Osteoblast (primary cell): ENCODE measurements at regions not wholly inside any gene's neighbourhood (a gene's known extent, or its start where the extent isn't known, plus 50 kb on each side); places are given as distances from the start of the nearest gene placed in this dataset.

ENCODE experiments used
- DNase-seq: peaks from one replicate; pipeline ENCODE4 v3.0.0; 2011; ENCODE audit warnings: low spot score, mixed read lengths; ENCODE audit not compliant: insufficient read length; ENCODE audit errors: missing footprints
- H2AFZ ChIP-seq: 2 replicates; pipeline ENCODE4 v1.6.0; 2011; ENCODE audit warnings: mild to moderate bottlenecking, low read length
- H3K27ac ChIP-seq: 2 replicates; pipeline ENCODE4 v1.5.1; 2011; ENCODE audit warnings: mild to moderate bottlenecking, low read depth, low read length, moderate library complexity
- H3K27me3 ChIP-seq: 2 replicates; pipeline ENCODE4 v1.6.0; 2012; ENCODE audit warnings: mild to moderate bottlenecking, control low read depth, inconsistent platforms, low read length, moderate library complexity; ENCODE audit not compliant: insufficient read depth
- H3K36me3 ChIP-seq: 2 replicates; pipeline ENCODE4 v1.5.1; 2011; ENCODE audit warnings: mild to moderate bottlenecking, low read length, control low read depth, moderate library complexity; ENCODE audit not compliant: insufficient read depth
- H3K4me1 ChIP-seq: 2 replicates; pipeline ENCODE4 v1.5.1; 2011; ENCODE audit warnings: mild to moderate bottlenecking, low read length, control low read depth, moderate library complexity; ENCODE audit not compliant: insufficient read depth
- H3K4me2 ChIP-seq: 2 replicates; pipeline ENCODE4 v1.6.0; 2011; ENCODE audit warnings: mild to moderate bottlenecking, low read length; ENCODE audit not compliant: insufficient read depth
- H3K4me3 ChIP-seq: fragments of 200-600 bp; sonication (generic); 3 replicates; pipeline ENCODE4 v1.5.1; 2012; ENCODE audit warnings: mild to moderate bottlenecking, low read length, inconsistent platforms; ENCODE audit not compliant: insufficient read depth
- H3K79me2 ChIP-seq: 2 replicates; pipeline ENCODE4 v1.6.0; 2012; ENCODE audit warnings: mild to moderate bottlenecking, low read length, control low read depth, inconsistent platforms; ENCODE audit not compliant: insufficient read depth
- H3K9me3 ChIP-seq: 2 replicates; pipeline ENCODE4 v1.5.1; 2011; ENCODE audit warnings: low read depth, low read length, control low read depth
- H4K20me1 ChIP-seq: 2 replicates; pipeline ENCODE4 v1.6.0; 2012; ENCODE audit warnings: mild to moderate bottlenecking, low read length, control low read depth; ENCODE audit not compliant: insufficient read depth
- TF ChIP-seq, protein P1 (sequence below): IDR thresholded peaks from 2 replicates; pipeline ENCODE4 v1.5.1; 2011; ENCODE audit warnings: mild to moderate bottlenecking, low read depth, low read length, moderate library complexity; ENCODE audit errors: extremely low read depth

DNA sequence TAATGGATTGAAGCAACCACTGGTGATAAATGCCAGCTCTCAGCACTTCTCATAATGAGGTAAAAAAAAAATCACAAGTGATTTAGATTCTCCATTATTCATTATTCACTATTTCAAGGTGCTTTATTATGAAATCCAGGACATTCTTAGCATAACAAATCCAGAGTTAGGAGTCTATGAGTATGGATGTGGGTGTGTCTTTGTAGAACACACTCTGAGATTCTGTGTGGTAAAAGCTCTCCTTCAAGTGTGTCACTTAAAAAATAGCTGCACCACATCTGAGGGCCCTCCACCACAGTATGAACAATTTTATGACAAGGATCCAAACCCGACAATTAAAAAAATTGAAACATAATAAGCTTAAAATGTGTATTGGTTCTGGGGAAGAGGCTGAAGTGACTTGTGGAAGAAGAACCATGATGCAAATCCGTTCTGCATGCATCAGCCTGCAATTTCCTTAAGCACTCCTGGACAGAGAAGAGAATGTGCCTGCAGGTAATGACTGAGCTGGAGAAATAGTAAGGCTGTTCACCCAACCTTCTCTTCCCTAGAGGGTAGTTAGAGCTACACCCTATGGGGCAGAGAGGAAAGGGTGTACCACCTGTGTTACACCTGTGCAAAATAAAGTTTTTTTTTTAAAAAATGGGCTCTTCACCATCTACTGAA, 488.5 kb upstream of the MGAT4C start:
- Histone ChIP-seq H4K20me1 (no peaks in the 10 kb centered on the region), H2AFZ (no peak overlapping the region), H3K4me1 (no peaks in the 10 kb centered on the region), H3K79me2 (no peaks in the 10 kb centered on the region), H3K36me3 (no peaks in the 10 kb centered on the region), H3K4me3 (no peak overlapping the region), H3K27me3 (peaks cover 2% of the 10 kb centered on the region), H3K27ac (no peak overlapping the region), H3K9me3 (no peaks in the 10 kb centered on the region), H3K4me2 (no peak overlapping the region)
- TF ChIP-seq, protein P1, sequence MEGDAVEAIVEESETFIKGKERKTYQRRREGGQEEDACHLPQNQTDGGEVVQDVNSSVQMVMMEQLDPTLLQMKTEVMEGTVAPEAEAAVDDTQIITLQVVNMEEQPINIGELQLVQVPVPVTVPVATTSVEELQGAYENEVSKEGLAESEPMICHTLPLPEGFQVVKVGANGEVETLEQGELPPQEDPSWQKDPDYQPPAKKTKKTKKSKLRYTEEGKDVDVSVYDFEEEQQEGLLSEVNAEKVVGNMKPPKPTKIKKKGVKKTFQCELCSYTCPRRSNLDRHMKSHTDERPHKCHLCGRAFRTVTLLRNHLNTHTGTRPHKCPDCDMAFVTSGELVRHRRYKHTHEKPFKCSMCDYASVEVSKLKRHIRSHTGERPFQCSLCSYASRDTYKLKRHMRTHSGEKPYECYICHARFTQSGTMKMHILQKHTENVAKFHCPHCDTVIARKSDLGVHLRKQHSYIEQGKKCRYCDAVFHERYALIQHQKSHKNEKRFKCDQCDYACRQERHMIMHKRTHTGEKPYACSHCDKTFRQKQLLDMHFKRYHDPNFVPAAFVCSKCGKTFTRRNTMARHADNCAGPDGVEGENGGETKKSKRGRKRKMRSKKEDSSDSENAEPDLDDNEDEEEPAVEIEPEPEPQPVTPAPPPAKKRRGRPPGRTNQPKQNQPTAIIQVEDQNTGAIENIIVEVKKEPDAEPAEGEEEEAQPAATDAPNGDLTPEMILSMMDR, result no peak
- no peak for DNase-seq

DNA sequence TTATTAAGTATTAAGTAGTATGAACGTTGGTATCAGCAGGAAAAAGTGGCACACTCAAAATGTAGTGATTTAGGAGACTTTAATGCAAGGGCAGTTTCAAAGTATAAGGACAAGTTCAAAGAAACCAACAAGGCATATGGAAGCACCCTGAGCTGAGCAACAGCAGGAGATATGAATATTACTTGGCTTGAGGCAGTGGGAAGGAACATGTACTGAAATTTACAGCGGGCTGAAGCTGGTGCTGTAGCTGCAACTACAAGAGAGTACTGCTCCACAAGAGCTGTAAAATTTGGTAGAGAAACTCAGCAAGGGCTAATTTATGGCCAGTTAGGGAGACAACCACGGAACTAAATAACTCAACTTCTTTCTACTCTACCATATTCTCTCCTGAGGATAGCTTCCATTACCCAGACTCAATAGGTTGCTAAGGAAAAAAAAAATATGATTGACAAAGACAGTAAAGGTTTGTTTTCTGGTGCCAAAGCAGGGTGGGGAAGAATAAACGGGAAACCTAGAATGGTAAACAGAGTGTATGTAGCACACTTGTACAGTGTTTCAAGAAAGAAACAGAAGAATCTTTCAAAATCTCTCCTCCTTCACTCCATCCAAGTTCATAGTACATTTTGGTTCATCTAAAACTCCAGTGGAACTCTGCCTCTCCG, 487.8 kb upstream of the MGAT4C start:
- H3K36me3 ChIP-seq, result no peaks in the 10 kb centered on the region
- no peak for DNase-seq
- H3K27ac ChIP-seq, result no peak overlapping the region
- H4K20me1 ChIP-seq, result no peaks in the 10 kb centered on the region
- H2AFZ ChIP-seq, result no peak overlapping the region
- no peak overlapping the region for H3K4me2 ChIP-seq
- TF ChIP-seq, protein P1, result no peak
- H3K79me2 ChIP-seq, result no peaks in the 10 kb centered on the region
- no peak overlapping the region for H3K4me3 ChIP-seq
- H3K27me3 ChIP-seq, result peaks cover 2% of the 10 kb centered on the region
- H3K4me1 ChIP-seq, result no peaks in the 10 kb centered on the region
- no peaks in the 10 kb centered on the region for H3K9me3 ChIP-seq

DNA sequence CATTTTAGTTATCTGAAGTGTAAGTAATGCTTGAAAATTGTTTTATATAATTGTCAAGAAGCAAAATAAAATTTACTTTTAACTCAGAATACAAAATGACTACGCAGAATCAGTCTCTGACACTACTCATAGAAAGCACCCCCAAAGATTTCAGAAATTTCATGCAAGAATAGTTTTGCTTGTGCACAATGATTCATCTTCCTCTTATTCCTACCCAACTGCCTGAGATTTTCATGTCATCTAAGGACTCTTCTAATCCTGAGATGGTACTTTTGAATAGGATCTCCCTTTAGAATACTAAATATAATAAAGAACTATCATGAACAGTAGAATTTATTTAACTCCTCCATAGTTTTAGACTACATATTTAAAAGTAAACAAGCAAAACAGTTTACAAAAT, 485.3 kb upstream of the MGAT4C start:
- Histone ChIP-seq H3K9me3 (no peaks in the 10 kb centered on the region), H3K27me3 (peaks cover 2% of the 10 kb centered on the region), H3K4me1 (no peaks in the 10 kb centered on the region), H3K4me2 (no peak overlapping the region), H3K4me3 (no peak overlapping the region), H3K27ac (no peak overlapping the region), H3K36me3 (no peaks in the 10 kb centered on the region), H2AFZ (no peak overlapping the region), H3K79me2 (no peaks in the 10 kb centered on the region), H4K20me1 (no peaks in the 10 kb centered on the region)
- TF ChIP-seq, protein P1, result no peak
- DNase-seq, result no peak

DNA sequence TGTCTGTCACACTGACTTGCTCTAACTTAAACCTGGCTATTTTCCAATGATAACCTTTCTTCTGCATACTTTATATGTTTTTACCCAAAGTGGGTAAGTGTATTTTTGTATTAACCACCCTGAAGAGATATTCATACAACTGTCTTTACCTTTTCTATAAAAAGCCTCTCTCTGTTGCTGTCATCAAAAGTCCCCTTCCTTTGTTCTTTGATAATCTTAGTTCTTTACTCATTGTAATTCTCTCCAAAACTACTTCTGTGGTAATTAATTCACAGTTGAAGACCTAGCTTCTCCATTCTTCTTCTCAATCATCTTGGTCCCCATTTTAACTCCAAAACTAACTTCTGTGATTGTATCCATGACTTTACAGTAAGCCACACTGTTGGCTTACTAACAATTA, 479.7 kb upstream of the MGAT4C start:
- no peaks in the 10 kb centered on the region for H3K36me3 ChIP-seq
- H3K4me2 ChIP-seq, result no peak overlapping the region
- H4K20me1 ChIP-seq, result no peaks in the 10 kb centered on the region
- no peaks in the 10 kb centered on the region for H3K79me2 ChIP-seq
- no peaks in the 10 kb centered on the region for H3K27me3 ChIP-seq
- no peak for DNase-seq
- no peaks in the 10 kb centered on the region for H3K4me1 ChIP-seq
- H3K4me3 ChIP-seq, result no peak overlapping the region
- no peak overlapping the region for H2AFZ ChIP-seq
- TF ChIP-seq, protein P1, result no peak
- H3K27ac ChIP-seq, result no peak overlapping the region
- no peaks in the 10 kb centered on the region for H3K9me3 ChIP-seq
